Transverse colon (tissue), 4 donors: ENCODE measurements at regions not wholly inside any gene's neighbourhood (a gene's known extent, or its start where the extent isn't known, plus 50 kb on each side); places are given as distances from the start of the nearest gene placed in this dataset.

Source experiments
- DNase-seq: peaks from one replicate; pipeline ENCODE4 v3.0.0-alpha.2; 2019
- H3K27ac ChIP-seq, 4 donors: fragments of 200-600 bp; sonication (generic); 2 replicates each; pipeline ENCODE4 v1.5.1; 2016 to 2018; ENCODE audit warnings: inconsistent platforms in 4 of 4
- H3K27me3 ChIP-seq: fragments of 200-600 bp; sonication (generic); 2 replicates; pipeline ENCODE4 v1.5.1; 2017; ENCODE audit warnings: inconsistent platforms
- H3K36me3 ChIP-seq, 4 donors: fragments of 200-600 bp; sonication (generic); 2 replicates each; pipeline ENCODE4 v1.5.1; 2017 to 2019; ENCODE audit warnings: inconsistent platforms in 4 of 4
- H3K4me1 ChIP-seq, 4 donors: fragments of 200-600 bp; sonication (generic); 2 replicates each; pipeline ENCODE4 v1.5.1; 2017 to 2020; ENCODE audit warnings: inconsistent platforms in 4 of 4
- H3K4me3 ChIP-seq, 4 donors: fragments of 200-600 bp; sonication (generic); 1 replicate in 1 of 4; 2 replicates in 3 of 4; pipeline versions ENCODE4 v1.5.1 to v1.6.1; 2017 to 2019; ENCODE audit warnings: inconsistent platforms in 4 of 4
- H3K9me3 ChIP-seq, 2 donors: fragments of 200-600 bp; sonication (generic); 2 replicates each; pipeline ENCODE4 v1.5.1; 2017 to 2019; ENCODE audit warnings: inconsistent platforms in 2 of 2
- CTCF ChIP-seq, 5 experiments: fragments of 200-600 bp in 3 of 5; fragments of 450-650 bp in 2 of 5; sonication (generic) in 3 of 5; IDR thresholded peaks; 1 replicate in 2 of 5; 2 replicates in 3 of 5; pipeline ENCODE4 v1.5.1; 2016 to 2017; ENCODE audit warnings: antibody characterized with exemption in 5 of 5, inconsistent platforms in 3 of 5, mild to moderate bottlenecking in 2 of 5, moderate library complexity in 1 of 5
- EP300 ChIP-seq: sonication (generic); formaldehyde crosslinking; IDR thresholded peaks from one replicate; pipeline ENCODE4 v1.6.1; 2017; ENCODE audit warnings: antibody characterized with exemption, low read depth
- POLR2A ChIP-seq: fragments of 450-650 bp; IDR thresholded peaks from one replicate; pipeline ENCODE4 v1.6.1; 2016; ENCODE audit warnings: antibody characterized with exemption, mild to moderate bottlenecking, moderate library complexity
- POLR2AphosphoS5 ChIP-seq, 3 donors: sonication (generic); formaldehyde crosslinking; IDR thresholded peaks; one replicate each; pipeline ENCODE4 v1.6.1; 2016; ENCODE audit warnings: antibody characterized with exemption in 3 of 3
- WGBS, 2 donors: methylation state at CpG; one replicate each; pipeline ENCODE4 v1.1.5; 2018; ENCODE audit warnings: low coverage in 1 of 2; 5-methylcytosine and 5-hydroxymethylcytosine counted together
- in situ Hi-C, 4 donors: fragments of 200-750 bp; cut with MboI; loops; one replicate each; pipeline versions ENCODE4 v1.15.0 to v1.15.1; 2017; ENCODE audit warnings: low sequenced_read_pairs in 3 of 4, low pct_ligation_motif_present in 1 of 4, low pct_unique_long_range_greater_than_20kb in 1 of 4
- intact Hi-C: fragments of 100-400 bp; cut with DNase I; formaldehyde crosslinking; loops from one replicate; pipeline ENCODE4 v1.15.1; 2023; ENCODE audit warnings: low total_unique reads

GRCh38 chr1:193799948-193800690, 613.7 kb upstream of the B3GALT2 start:
- DNase-seq: no peak
- Histone ChIP-seq H3K9me3 (peaks cover 0 to 3% of the 10 kb centered on the region in 2 donors), H3K4me1 (no peaks in the 10 kb centered on the region), H3K27ac (no peak overlapping the region), H3K4me3 (no peak overlapping the region), H3K36me3 (no peaks in the 10 kb centered on the region), H3K27me3 (no peaks in the 10 kb centered on the region)
- WGBS, 2 donors: 82 to 87% methylated on average over 6 of the region's 6 CpGs
- in situ Hi-C loops: no loop called here
- intact Hi-C loops: no loop called here
- TF ChIP-seq EP300: no peak
- TF ChIP-seq POLR2AphosphoS5 (IDR thresholded peaks at IDR 0.05): no peak
- TF ChIP-seq CTCF (IDR thresholded peaks at IDR 0.05): no peak
- no peak for TF ChIP-seq POLR2A

- intact Hi-C loops: no loop called here
- DNase-seq: no peak
- Histone ChIP-seq H3K4me3 (no peak overlapping the region), H3K27ac (no peak overlapping the region), H3K9me3 (no peaks in the 10 kb centered on the region), H3K36me3 (no peaks in the 10 kb centered on the region), H3K4me1 (peaks cover 0 to 2% (median 0%) of the 10 kb centered on the region in 4 donors), H3K27me3 (no peaks in the 10 kb centered on the region)
- in situ Hi-C loops: no loop called here
- 92 to 100% methylated on average over 1 to 2 of the region's 2 CpGs for WGBS, 2 donors
- TF ChIP-seq POLR2A (no peak), EP300 (no peak), POLR2AphosphoS5 (IDR thresholded peaks at IDR 0.05) (no peak), CTCF (IDR thresholded peaks at IDR 0.05) (no peak)
Measured at GRCh38 chr1:193799371-193799770, 613.0 kb upstream of the B3GALT2 start.

GRCh38 chr1:193794239-193794638, 607.8 kb upstream of the B3GALT2 start:
- no peaks in the 10 kb centered on the region for H3K9me3 ChIP-seq
- in situ Hi-C loops (no loop called here), intact Hi-C loops (no loop called here)
- WGBS, 2 donors: 38 to 72% methylated on average over 4 of the region's 4 CpGs
- no peak for DNase-seq
- peaks cover 0 to 16% (median 2%) of the 10 kb centered on the region in 4 donors for H3K4me1 ChIP-seq
- no peak overlapping the region for H3K4me3 ChIP-seq
- H3K27me3 ChIP-seq: no peaks in the 10 kb centered on the region
- H3K36me3 ChIP-seq: no peaks in the 10 kb centered on the region
- H3K27ac ChIP-seq: no peak overlapping the region
- TF ChIP-seq CTCF (IDR thresholded peaks at IDR 0.05) (no peak), POLR2AphosphoS5 (IDR thresholded peaks at IDR 0.05) (no peak), EP300 (no peak), POLR2A (no peak)

GRCh38 chr1:193791746-193792145, 605.3 kb upstream of the B3GALT2 start:
- Histone ChIP-seq H3K4me3 (no peak overlapping the region), H3K9me3 (no peaks in the 10 kb centered on the region), H3K36me3 (no peaks in the 10 kb centered on the region), H3K27ac (no peak overlapping the region), H3K27me3 (no peaks in the 10 kb centered on the region), H3K4me1 (peaks cover 0 to 32% (median 7%) of the 10 kb centered on the region in 4 donors)
- TF ChIP-seq CTCF (IDR thresholded peaks at IDR 0.05): no peak
- no peak for TF ChIP-seq POLR2AphosphoS5 (IDR thresholded peaks at IDR 0.05)
- no peak for TF ChIP-seq POLR2A
- TF ChIP-seq EP300: no peak
- 90 to 100% methylated on average over 1 to 3 of the region's 3 CpGs for WGBS, 2 donors
- DNase-seq: no peak
- in situ Hi-C loops: no loop called here
- intact Hi-C loops: no loop called here
